Right ventricle myocardium superior (tissue), 1 donor: ENCODE measurements at regions not wholly inside any gene's neighbourhood (a gene's known extent, or its start where the extent isn't known, plus 50 kb on each side); places are given as distances from the start of the nearest gene placed in this dataset.
A peak's percentile ranks its signal among the peaks of the same experiment; 100 is the strongest.
"Not testable (repeated sequence)": the region's sequence is repeated elsewhere in the genome, so short reads cannot be mapped to it uniquely, and the experiment has no call there.

Experiments
- ATAC-seq: fragments of 200-7000 bp; cut with Tn5 transposase; one replicate; pipeline ENCODE4 v1.9.1; 2020; ENCODE audit warnings: mild to moderate bottlenecking; ENCODE audit not compliant: poor library complexity
- DNase-seq: peaks from one replicate; pipeline ENCODE4 v3.0.0-alpha.2; 2020
- intact Hi-C: fragments of 100-400 bp; cut with DNase I; formaldehyde crosslinking; loops from one replicate; pipeline ENCODE4 v1.11.2; 2022
- donor health status: DM: no; HTN: yes; CAD: no; lungs with severe emphysema.

DNA sequence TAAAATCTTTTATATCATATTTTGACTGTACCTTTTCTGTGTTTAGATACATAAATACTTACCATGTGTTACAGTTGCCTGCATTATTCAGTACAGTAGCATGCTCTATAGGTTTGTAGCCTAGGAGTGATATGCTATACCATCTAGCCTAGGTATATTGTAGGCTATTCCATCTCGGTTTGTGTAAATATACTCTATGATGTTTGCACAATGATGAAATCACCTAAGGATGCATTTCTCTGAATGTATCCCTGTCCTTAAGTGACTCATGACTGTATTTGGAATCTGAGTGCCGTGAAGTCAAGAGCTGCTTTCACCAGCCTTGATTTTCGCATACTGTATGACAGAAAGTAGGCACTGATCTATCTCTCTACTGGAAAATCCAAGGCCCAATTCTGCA, 129.9 kb downstream of the UTRN start:
- DNase-seq, result no peak
- intact Hi-C loops, result no loop called here
- ATAC-seq, result peak; percentile 76

DNA sequence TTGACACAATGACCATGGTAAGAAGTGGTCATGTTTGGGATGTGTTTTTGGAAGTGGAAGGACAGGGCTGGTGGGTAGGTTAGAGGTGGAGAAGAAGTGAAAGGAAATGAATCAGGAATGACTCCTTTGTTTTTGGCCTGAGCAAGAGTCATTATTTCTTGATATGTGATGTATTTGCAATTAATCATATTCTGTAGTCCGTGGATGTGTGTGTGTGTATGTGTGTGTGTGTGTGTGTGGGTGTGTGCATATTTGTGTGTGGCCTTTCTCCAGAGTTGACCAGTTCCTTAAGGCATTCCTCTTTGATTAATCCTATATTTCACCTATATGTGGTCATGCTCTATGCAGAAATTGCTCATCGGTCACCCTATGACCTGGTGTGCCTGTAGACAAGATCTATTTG, 130.7 kb downstream of the UTRN start:
- intact Hi-C loops, result no loop called here
- ATAC-seq, result no peak
- no peak for DNase-seq

- DNase-seq, result no peak
- intact Hi-C loops, result no loop called here
- no peak for ATAC-seq
These were observed 131.1 kb downstream of the UTRN start for GRCh38 chr6:144416244-144416643.

DNA sequence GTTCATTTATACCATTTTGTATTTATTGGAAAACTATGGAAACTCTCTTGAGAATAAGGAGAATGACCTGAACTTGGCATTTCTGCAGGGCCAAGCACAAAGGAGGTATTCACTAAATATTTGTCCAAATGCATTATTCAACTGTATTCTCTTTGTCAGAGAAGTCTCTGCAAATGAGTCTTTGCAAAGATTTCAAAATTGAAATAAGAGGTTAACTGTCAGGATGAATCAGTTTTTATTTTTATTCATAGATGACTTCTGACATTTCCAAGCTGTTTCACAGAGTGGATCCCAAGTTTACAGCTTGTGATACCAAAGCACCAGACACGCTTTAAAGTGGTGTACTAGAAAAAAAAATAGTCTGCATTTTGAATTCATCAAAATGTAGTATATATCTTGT, 131.6 kb downstream of the UTRN start:
- ATAC-seq, result no peak
- intact Hi-C loops, result no loop called here

DNA sequence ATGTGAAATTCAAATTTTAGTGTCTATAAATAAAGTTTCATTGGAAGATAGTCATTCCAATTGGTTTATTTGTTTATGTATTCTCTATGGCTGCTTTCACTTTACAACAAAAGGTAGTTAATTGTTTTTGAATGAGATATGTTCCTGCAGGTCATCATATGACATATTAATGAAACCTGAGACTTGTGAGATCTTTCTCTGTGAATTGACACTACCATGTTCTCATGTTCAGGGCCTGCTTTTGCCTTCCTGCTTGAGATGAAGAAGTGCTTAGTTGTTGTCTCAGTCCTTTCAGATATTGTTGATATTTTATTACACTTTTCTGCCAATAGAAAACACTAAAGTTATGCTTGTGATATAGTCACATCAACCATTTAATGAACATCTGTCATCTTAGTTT, 132.5 kb downstream of the UTRN start:
- intact Hi-C loops, result no loop called here
- no peak for ATAC-seq
- DNase-seq, result no peak

More for the DNA sequence above, 131.6 kb downstream of the UTRN start:
- no peak for DNase-seq

GRCh38 chr6:144418959-144419545, 133.9 kb downstream of the UTRN start:
- DNase-seq, result no peak
- no peak for ATAC-seq
- intact Hi-C loops, result no loop called here

DNA sequence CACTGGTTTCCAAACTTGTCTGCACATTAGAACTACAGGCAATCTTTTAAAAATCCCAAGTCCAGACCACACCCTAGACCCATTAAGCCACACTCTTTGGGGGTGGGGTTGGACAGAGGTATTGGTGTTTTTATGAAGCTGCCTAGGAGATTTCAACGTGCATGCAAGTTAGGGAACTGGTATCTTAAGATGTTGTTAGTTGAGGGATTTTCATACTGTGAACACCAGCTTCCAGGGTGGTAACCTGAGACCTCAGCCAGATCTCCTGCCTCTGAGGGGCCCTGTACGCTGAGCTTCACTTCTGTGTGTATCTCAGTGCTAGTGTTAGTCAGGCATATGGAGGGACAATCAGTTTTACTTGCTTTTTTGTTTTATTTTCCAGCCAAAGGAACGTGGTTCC, 138.0 kb downstream of the UTRN start:
- intact Hi-C loops, result no loop called here
- no peak for ATAC-seq

GRCh38 chr6:144429753-144430152, 144.6 kb downstream of the UTRN start:
- intact Hi-C loops, result no loop called here
- ATAC-seq (no peak), DNase-seq (no peak)

More for the DNA sequence above, 138.0 kb downstream of the UTRN start:
- no peak for DNase-seq

DNA sequence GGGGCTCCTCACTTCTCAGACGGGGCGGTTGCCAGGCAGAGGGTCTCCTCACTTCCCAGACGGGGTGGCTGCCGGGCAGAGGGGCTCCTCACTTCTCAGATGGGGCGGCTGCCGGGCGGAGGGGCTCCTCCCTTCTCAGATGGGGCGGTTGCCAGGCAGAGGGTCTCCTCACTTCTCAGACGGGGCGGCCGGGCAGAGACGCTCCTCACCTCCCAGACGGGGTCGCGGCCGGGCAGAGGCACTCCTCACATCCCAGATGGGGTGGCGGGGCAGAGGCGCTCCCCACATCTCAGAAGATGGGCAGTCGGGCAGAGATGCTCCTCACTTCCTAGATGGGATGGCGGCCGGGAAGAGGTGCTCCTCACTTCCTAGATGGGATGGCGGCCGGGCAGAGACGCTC, 148.3 kb downstream of the UTRN start:
- ATAC-seq, intact Hi-C loops, DNase-seq: not testable (repeated sequence)

DNA sequence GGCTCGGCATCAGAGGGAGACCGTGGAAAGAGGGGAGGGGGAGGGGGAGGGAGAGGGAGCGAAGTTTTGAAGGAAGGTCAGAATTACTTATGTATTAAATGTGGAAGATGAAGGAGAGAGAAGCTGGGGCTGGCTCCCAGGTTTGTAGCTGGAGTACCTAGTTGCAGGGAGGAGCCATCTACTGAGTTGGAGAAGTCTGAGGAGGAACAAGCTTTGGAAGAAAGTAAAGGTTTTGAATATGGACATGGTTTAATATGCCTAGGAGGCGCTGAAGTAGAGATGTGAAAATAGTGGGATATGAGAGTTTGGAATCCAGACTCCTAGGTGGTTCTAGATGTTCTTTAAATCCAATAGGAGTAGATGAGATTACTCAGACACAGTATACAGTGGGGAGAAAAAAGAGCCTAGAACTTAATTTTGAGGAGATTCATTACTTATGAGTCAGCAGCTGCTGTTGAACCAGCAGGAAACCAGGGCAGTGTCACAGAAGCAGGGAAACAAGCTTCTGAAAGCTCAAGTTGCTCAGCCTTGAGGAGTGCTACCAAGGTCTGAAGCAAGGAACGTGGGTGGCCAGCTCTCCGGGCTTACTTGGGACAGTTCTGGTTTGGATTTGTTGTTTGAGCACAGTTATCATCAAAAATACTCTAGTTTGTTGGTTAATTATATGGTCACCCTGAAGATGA, 149.3 kb downstream of the UTRN start:
- ATAC-seq, result peak; percentile 36
- intact Hi-C loops, result no loop called here
- DNase-seq, result no peak

DNA sequence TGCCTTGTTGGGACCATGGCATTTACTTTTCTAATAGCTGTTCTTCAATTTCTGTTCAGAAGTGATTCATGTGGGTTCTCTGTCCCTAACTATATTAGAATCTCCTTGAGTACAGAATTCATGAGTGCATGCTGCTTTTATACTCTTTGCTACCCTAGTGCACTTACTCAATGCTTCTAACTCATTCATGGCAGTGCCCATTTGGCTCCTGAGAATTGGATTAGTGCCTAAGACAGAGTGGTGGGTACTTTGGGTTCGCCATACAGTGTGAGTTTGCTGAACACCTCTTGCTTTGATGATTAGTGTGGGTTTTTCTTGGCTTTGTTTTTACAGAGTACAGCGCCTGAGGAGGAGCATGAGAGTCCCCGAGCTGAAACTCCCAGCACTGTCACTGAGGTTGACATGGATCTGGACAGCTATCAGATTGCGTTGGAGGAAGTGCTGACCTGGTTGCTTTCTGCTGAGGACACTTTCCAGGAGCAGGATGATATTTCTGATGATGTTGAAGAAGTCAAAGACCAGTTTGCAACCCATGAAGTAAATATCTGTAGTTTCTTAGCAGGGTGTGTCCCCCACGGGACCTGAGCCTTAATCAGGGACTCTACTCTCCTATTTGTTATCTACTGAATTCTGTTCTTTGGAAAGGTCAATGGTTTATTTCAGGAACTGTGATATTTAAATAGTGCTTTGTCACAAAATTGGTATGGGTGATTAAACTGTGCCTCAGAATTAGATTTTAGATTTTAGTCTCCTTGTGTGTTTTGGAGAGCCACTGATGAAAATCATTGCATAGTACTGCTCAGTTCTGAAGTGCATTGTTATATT, 150.7 kb downstream of the UTRN start:
- intact Hi-C loops, result no loop called here
- no peak for DNase-seq
- ATAC-seq, result peak; percentile 36

DNA sequence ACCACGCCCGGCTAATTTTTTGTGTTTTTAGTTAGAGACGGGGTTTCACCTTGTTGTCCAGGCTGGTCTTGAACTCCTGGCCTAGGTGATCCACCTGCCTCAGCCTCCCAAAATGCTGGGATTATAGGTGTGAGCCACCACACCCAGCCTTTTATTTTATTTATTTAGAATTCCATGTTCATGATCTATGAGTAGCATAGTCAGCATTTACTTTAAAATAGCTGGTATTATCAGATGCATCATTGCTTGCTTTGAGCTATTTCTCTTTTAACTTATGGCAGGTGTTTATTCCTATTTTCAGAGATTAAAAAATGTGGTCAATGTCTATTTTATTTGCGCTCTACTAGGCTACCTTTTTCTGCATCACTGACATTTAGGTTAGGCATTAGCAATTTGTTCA, 152.0 kb downstream of the UTRN start:
- intact Hi-C loops, result no loop called here
- no peak for ATAC-seq

DNA sequence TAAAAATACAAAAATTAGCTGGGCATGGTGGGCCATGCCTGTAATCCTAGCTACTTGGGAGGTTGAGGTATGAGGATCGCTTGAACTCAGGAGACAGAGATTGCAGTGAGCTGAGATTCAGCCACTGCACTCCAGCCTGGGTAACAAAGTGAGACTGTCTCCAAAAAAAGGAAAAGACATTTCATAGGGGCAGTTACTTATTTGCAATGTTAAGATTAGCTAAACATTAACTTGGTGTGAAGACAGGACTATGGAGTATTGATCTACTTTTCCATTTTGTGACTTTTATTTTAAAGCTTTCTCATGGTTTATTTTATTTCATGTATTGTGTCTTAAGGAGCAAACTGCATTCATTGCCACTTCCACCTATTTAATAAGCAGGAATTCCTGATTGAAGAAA, 153.0 kb downstream of the UTRN start:
- intact Hi-C loops, result no loop called here
- DNase-seq (no peak), ATAC-seq (no peak)

More for the DNA sequence above, 152.0 kb downstream of the UTRN start:
- no peak for DNase-seq

DNA sequence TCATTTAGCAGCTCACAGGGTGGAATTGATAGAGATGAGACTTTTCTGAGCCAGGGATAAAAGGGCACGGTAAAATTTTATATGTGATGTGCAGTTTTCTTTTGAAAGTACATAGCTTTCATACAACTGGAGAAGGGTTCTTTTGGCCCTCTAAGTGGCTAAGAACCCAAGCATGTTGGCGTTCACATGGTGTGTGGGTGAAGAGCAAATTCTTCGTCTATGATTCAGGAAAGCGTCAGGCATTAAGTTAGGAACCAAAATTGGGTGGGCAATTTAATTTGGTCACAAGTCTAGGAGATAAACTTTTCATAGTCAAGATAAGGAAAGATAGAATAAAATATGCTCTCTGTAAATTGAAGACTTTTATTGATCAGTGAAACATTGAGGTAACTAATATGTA, 153.9 kb downstream of the UTRN start:
- intact Hi-C loops, result no loop called here
- ATAC-seq (no peak), DNase-seq (no peak)

- ATAC-seq, intact Hi-C loops, DNase-seq: not testable (repeated sequence)
These were observed 156.7 kb downstream of the UTRN start for GRCh38 chr6:144441801-144442200.

GRCh38 chr6:144443157-144443556, 158.0 kb downstream of the UTRN start:
- ATAC-seq, result no peak
- DNase-seq, result no peak
- intact Hi-C loops, result no loop called here

DNA sequence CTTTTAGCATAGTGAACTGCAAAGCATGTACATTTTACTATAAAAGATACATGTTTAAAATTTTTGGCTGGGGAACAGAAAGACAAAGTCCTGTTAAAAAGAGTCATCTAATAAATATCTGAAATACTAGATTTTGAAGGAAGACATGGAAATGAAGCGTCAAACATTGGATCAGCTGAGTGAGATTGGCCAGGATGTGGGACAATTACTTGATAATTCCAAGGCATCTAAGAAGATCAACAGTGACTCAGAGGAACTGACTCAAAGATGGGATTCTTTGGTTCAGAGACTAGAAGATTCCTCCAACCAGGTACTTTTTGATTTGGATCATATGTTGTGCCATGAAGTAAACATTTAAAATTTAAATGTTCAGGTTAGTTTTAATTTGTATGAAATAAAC, 162.3 kb downstream of the UTRN start:
- intact Hi-C loops, result no loop called here
- ATAC-seq (no peak), DNase-seq (no peak)

- DNase-seq, result no peak
- no peak for ATAC-seq
- intact Hi-C loops, result no loop called here
These were observed 164.1 kb downstream of the UTRN start for GRCh38 chr6:144449218-144449617.

GRCh38 chr6:144449911-144450597, 164.9 kb downstream of the UTRN start:
- DNase-seq, result no peak
- peak; percentile 79 for ATAC-seq
- intact Hi-C loops, result no loop called here
